AG09309 (cell line): ENCODE measurements at regions not wholly inside any gene's neighbourhood (a gene's known extent, or its start where the extent isn't known, plus 50 kb on each side); places are given as distances from the start of the nearest gene placed in this dataset.
"Not testable (repeated sequence)": the region's sequence is repeated elsewhere in the genome, so short reads cannot be mapped to it uniquely, and the experiment has no call there.

Source experiments
- DNase-seq: peaks from one replicate; pipeline ENCODE4 v3.0.0-alpha.2; 2010; ENCODE audit warnings: low read depth
- H3K4me3 ChIP-seq: 2 replicates; pipeline ENCODE4 v1.5.1; 2011; ENCODE audit warnings: mild to moderate bottlenecking, low read depth, low read length, moderate library complexity; ENCODE audit not compliant: control insufficient read depth
- TF ChIP-seq, protein P1 (sequence below): IDR thresholded peaks from 2 replicates; pipeline ENCODE4 v1.5.1; 2011; ENCODE audit warnings: mild to moderate bottlenecking, low read depth, low read length, inconsistent platforms; ENCODE audit not compliant: insufficient read depth, control insufficient read depth; ENCODE audit errors: missing control alignments

DNA sequence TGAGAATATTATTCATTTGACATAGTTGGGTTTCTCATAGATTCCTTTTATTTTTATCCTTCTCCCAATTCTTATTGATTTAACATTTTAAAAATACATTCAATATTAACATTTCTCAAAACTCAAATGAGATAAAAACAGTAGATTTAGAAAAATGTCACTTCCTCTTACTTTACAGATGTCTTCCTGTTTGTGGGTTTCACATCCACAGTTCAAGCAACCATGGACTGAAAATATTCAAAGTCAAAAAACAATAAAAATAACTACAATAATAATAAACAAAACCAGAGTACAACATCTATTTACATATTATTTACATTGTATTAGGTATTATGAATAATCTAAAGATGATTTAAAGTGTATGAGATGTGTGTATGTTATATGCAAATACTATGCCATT lies 111.3 kb upstream of the SLC16A7 start:
- DNase-seq: no peak
- TF ChIP-seq, protein P1, sequence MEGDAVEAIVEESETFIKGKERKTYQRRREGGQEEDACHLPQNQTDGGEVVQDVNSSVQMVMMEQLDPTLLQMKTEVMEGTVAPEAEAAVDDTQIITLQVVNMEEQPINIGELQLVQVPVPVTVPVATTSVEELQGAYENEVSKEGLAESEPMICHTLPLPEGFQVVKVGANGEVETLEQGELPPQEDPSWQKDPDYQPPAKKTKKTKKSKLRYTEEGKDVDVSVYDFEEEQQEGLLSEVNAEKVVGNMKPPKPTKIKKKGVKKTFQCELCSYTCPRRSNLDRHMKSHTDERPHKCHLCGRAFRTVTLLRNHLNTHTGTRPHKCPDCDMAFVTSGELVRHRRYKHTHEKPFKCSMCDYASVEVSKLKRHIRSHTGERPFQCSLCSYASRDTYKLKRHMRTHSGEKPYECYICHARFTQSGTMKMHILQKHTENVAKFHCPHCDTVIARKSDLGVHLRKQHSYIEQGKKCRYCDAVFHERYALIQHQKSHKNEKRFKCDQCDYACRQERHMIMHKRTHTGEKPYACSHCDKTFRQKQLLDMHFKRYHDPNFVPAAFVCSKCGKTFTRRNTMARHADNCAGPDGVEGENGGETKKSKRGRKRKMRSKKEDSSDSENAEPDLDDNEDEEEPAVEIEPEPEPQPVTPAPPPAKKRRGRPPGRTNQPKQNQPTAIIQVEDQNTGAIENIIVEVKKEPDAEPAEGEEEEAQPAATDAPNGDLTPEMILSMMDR: no peak

DNA sequence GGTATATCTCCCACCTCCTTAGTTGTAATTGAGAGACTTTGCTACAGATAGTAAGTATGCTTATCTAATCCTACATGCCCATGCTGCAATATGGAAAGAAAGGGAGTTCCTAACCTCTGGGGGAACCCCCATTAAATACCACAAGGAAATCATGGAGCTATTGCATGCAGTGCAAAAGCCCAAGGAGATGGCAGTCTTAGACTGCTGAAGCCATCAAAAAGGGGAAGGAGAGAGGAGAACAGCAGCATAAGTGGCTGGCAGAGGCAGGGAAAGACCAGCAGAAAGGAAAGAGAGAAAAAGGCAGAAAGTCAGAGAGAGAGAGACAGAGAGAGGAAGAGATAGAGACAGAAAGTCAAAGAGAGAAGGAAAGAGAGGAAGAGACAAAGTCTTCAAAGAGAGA lies 121.6 kb upstream of the SLC16A7 start:
- not testable (repeated sequence) for DNase-seq, H3K4me3 ChIP-seq

More for the DNA sequence above, 111.3 kb upstream of the SLC16A7 start:
- no peak overlapping the region for H3K4me3 ChIP-seq

DNA sequence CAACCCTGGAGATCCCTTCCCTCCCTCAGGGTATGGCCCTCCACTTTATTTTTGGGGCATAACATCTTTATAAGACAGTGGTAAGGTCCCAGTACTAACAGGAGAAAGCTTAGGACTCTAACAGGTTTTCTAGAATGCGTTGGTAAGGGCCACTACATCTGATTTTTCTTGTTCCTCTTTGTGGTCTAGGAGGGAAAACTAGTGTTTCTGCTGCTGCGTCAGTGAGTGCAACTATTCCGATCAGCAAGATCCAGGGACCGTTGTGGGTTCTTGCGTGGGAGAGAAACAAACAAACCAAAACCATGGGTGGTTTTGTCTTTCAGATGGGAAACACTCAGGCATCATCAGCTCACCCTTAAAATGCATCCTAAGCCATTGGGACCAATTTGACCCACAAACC lies 123.6 kb upstream of the SLC16A7 start:
- no peak for DNase-seq
- TF ChIP-seq, protein P1: no peak
- H3K4me3 ChIP-seq: no peak overlapping the region

DNA sequence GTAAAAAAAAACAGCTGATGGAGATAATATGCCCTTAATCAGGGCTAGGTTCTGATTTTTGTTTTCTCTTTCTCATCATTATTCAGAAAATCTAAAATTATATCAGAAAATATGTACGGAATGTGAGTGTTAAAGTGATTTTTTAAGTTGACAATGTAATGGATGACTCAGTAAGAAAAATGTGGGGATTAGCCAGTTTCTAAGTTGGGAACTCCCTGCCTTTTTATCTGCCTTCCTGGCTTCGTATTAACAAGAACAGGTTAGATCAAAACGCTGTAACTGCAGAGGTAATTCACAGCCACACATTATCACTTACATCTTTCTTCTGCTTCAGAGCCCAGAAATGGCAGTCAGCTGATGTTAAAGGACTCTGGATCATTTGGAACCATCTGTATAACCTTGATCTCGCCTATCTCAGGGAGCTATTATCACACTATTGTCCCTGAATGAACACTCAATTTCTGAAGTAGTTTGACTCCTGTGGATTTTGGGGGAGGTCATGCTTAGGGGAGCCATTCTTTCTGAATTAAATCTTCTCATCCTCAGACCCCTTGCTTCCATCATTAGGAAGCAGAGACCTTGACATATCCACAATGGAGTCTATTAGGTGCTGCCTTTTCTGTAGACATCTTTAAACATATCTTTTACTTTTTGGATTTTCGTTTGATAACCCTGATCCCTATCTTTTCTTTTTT lies 135.7 kb upstream of the SLC16A7 start:
- no peak for DNase-seq
- TF ChIP-seq, protein P1: no peak
- no peak overlapping the region for H3K4me3 ChIP-seq

DNA sequence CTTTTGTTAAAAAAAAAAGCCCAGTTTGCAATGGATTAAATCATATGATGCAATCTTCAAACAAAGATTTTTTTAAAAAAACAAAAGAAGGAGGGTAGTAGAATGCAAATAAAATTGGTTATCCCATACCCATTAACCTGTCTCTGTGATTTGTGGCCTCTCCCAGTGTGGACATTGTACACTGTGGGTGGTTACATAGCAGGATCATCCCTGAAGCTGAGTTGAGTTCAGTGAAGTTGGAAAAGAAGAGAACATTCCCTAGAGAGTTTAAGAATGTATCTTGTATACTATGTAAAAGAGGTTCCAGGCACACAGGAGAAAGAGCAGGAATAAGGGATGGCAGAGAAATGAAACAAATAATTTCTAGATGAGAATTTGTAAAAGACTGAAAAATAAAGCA lies 142.4 kb upstream of the SLC16A7 start:
- no peak overlapping the region for H3K4me3 ChIP-seq
- peak; percentile 24 for DNase-seq
- TF ChIP-seq, protein P1: no peak

DNA sequence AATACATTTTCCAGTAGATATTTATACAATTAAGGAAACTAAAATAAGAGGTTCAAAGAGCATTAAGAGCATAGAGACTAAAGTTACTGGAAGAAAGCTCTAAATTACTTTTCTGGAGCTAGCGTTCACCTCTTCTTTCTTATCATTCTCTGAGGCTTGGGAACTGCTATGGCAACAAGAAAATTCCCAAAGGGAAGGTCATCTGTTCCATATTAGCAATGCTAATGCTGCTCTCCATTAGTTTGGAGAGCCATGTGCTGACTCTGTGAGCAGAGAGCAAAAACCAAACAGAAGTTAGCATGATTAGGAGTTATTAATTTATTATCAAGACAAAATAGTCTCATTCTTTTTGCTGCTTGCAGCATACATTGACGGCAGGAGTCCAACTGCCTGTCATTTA lies 143.1 kb upstream of the SLC16A7 start:
- no peak for DNase-seq
- TF ChIP-seq, protein P1: no peak
- no peak overlapping the region for H3K4me3 ChIP-seq

DNA sequence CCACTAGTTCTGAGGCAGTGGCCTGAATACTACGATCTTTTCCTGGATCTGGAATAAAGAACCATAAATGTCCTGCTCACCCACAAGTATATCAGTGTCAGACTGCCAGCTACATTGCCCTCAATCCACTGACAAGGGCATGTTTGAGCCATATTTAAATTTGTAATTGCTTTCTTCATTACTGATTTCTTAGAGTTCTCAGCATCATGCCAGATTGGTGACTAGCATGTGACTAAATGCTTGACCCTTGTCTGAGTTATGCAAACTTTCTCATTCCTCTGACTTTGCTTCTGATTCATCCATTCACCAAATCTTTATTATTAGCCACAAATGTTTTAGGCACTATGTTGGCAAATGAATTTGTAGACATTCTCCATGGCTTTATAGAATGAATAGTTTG lies 143.6 kb upstream of the SLC16A7 start:
- TF ChIP-seq, protein P1: no peak
- no peak overlapping the region for H3K4me3 ChIP-seq

More for the DNA sequence above, 143.6 kb upstream of the SLC16A7 start:
- peak; percentile 62 for DNase-seq
